Transverse colon (tissue), 4 donors: ENCODE measurements at regions not wholly inside any gene's neighbourhood (a gene's known extent, or its start where the extent isn't known, plus 50 kb on each side); places are given as distances from the start of the nearest gene placed in this dataset.

ENCODE experiments used
- EP300 ChIP-seq: sonication (generic); formaldehyde crosslinking; IDR thresholded peaks from one replicate; pipeline ENCODE4 v1.6.1; 2017; ENCODE audit warnings: antibody characterized with exemption, low read depth
- POLR2AphosphoS5 ChIP-seq, 3 donors: sonication (generic); formaldehyde crosslinking; IDR thresholded peaks; one replicate each; pipeline ENCODE4 v1.6.1; 2016; ENCODE audit warnings: antibody characterized with exemption in 3 of 3
- TF ChIP-seq, protein P1 (sequence below), 5 experiments: fragments of 200-600 bp in 3 of 5; fragments of 450-650 bp in 2 of 5; sonication (generic) in 3 of 5; IDR thresholded peaks; 1 replicate in 2 of 5; 2 replicates in 3 of 5; pipeline ENCODE4 v1.5.1; 2016 to 2017; ENCODE audit warnings: antibody characterized with exemption in 5 of 5, inconsistent platforms in 3 of 5, mild to moderate bottlenecking in 2 of 5, moderate library complexity in 1 of 5

DNA sequence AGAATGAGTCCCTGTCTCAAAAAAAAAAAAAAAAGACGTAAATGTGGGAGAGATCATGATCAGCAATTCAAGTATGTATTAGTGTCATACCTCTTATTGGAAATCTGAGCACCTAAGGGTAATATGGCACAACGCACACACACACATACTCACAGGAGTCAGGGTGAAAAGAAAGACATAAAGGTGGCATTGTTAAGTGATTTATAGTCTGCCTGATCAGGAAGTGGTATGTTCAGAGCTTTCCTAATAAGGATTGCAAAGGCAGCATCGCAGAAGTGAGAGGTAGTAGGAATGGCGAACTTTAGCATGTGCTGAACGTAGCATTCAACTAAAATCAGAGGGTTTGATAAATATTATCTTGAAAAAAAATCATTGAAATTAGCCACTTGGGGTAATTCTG lies 854.3 kb downstream of the METTL15 start:
- TF ChIP-seq, protein P1, sequence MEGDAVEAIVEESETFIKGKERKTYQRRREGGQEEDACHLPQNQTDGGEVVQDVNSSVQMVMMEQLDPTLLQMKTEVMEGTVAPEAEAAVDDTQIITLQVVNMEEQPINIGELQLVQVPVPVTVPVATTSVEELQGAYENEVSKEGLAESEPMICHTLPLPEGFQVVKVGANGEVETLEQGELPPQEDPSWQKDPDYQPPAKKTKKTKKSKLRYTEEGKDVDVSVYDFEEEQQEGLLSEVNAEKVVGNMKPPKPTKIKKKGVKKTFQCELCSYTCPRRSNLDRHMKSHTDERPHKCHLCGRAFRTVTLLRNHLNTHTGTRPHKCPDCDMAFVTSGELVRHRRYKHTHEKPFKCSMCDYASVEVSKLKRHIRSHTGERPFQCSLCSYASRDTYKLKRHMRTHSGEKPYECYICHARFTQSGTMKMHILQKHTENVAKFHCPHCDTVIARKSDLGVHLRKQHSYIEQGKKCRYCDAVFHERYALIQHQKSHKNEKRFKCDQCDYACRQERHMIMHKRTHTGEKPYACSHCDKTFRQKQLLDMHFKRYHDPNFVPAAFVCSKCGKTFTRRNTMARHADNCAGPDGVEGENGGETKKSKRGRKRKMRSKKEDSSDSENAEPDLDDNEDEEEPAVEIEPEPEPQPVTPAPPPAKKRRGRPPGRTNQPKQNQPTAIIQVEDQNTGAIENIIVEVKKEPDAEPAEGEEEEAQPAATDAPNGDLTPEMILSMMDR (IDR thresholded peaks at IDR 0.05) = no peak
- TF ChIP-seq POLR2AphosphoS5 (IDR thresholded peaks at IDR 0.05) (no peak), EP300 (no peak)
